Right lobe of liver (tissue), 6 donors: ENCODE measurements at regions not wholly inside any gene's neighbourhood (a gene's known extent, or its start where the extent isn't known, plus 50 kb on each side); places are given as distances from the start of the nearest gene placed in this dataset.

Source experiments
- ATAC-seq, 4 donors: fragments of 200-7000 bp; cut with Tn5 transposase; one replicate each; pipeline ENCODE4 v1.9.1; 2020; ENCODE audit warnings: mild to moderate bottlenecking in 4 of 4, moderate library complexity in 4 of 4
- DNase-seq, 3 donors: peaks; one replicate each; pipeline ENCODE4 v3.0.0-alpha.2; 2020
- H3K27ac ChIP-seq, 3 donors: fragments of 200-600 bp; one replicate each; pipeline ENCODE4 v1.8.0; 2022
- H3K27me3 ChIP-seq, 2 donors: fragments of 200-600 bp; one replicate each; pipeline ENCODE4 v1.8.0; 2022
- H3K36me3 ChIP-seq, 4 donors: fragments of 200-600 bp; sonication (generic) in 1 of 4; one replicate each; pipeline versions ENCODE4 v1.5.1 to v1.8.0; 2017 to 2022; ENCODE audit warnings: control low read depth in 1 of 4
- H3K4me1 ChIP-seq, 4 donors: fragments of 200-600 bp; sonication (generic) in 1 of 4; one replicate each; pipeline versions ENCODE4 v1.5.1 to v1.8.0; 2017 to 2022; ENCODE audit warnings: control low read depth in 1 of 4
- H3K4me3 ChIP-seq, 3 donors: fragments of 200-600 bp; one replicate each; pipeline ENCODE4 v1.8.0; 2022
- H3K9me3 ChIP-seq, 4 donors: fragments of 200-600 bp; sonication (generic) in 1 of 4; one replicate each; pipeline versions ENCODE4 v1.5.1 to v1.8.0; 2017 to 2022; ENCODE audit warnings: control low read depth in 1 of 4
- CTCF ChIP-seq, 4 donors: fragments of 200-600 bp in 3 of 4; fragments of 450-650 bp in 1 of 4; IDR thresholded peaks; one replicate each; pipeline versions ENCODE4 v1.5.1 to v1.8.0; 2016 to 2022; ENCODE audit warnings: antibody characterized with exemption in 4 of 4, mild to moderate bottlenecking in 2 of 4
- POLR2A ChIP-seq: fragments of 450-650 bp; IDR thresholded peaks from one replicate; pipeline ENCODE4 v1.6.1; 2017; ENCODE audit warnings: antibody characterized with exemption, mild to moderate bottlenecking
- WGBS: methylation state at CpG from one replicate; pipeline ENCODE4 v1.1.6; 2018; ENCODE audit warnings: low coverage, low lambda C conversion rate; ENCODE audit not compliant: insufficient coverage; ENCODE audit errors: missing lambda C conversion rate; 5-methylcytosine and 5-hydroxymethylcytosine counted together
- intact Hi-C, 2 donors: fragments of 100-400 bp; cut with DNase I; formaldehyde crosslinking; loops; one replicate each; pipeline versions ENCODE4 v1.11.2 to v1.14.1; 2022
- donor health status: DM: no; HTN: yes; CAD: no.
- donor health status: DM: no; HTN: no; CAD: no.
- donor health status: DM: no; HTN: no; CAD: no.
- donor health status: DM: no; HTN: yes; CAD: no.
- donor health status: DM: no; HTN: yes; CAD: no.

- ATAC-seq (no peak), DNase-seq (no peak)
- Histone ChIP-seq H3K27me3 (no peaks in the 10 kb centered on the region), H3K9me3 (no peaks in the 10 kb centered on the region), H3K4me3 (no peak overlapping the region), H3K27ac (no peak overlapping the region), H3K4me1 (no peaks in the 10 kb centered on the region), H3K36me3 (no peaks in the 10 kb centered on the region)
- 53% methylated on average over 8 of the region's 8 CpGs for WGBS
- TF ChIP-seq CTCF (IDR thresholded peaks at IDR 0.05) = no peak
- intact Hi-C loops = no loop called here
These were observed 373.8 kb upstream of the MMS22L start for GRCh38 chr6:97656706-97657350.

- intact Hi-C loops = no loop called here
- DNase-seq (no peak), ATAC-seq (no peak)
- H3K4me3 ChIP-seq = no peak overlapping the region
- no peaks in the 10 kb centered on the region for H3K4me1 ChIP-seq
- no peaks in the 10 kb centered on the region for H3K9me3 ChIP-seq
- no peak overlapping the region for H3K27ac ChIP-seq
- WGBS = 31% methylated on average over 2 of the region's 2 CpGs
- no peaks in the 10 kb centered on the region for H3K27me3 ChIP-seq
- H3K36me3 ChIP-seq = no peaks in the 10 kb centered on the region
- no peak for TF ChIP-seq CTCF (IDR thresholded peaks at IDR 0.05)
These were observed 375.1 kb upstream of the MMS22L start for GRCh38 chr6:97658090-97658489.

- no peak for TF ChIP-seq POLR2A
- no peak for TF ChIP-seq CTCF (IDR thresholded peaks at IDR 0.05)
- DNase-seq (no peak), ATAC-seq (no peak)
- Histone ChIP-seq H3K27ac (no peak overlapping the region), H3K9me3 (no peaks in the 10 kb centered on the region), H3K4me1 (no peaks in the 10 kb centered on the region), H3K36me3 (no peaks in the 10 kb centered on the region), H3K27me3 (no peaks in the 10 kb centered on the region), H3K4me3 (no peak overlapping the region)
- intact Hi-C loops = no loop called here
These were observed 380.2 kb upstream of the MMS22L start for GRCh38 chr6:97663252-97663651.

GRCh38 chr6:97665446-97665845, 382.4 kb upstream of the MMS22L start:
- Histone ChIP-seq H3K27ac (no peak overlapping the region), H3K4me1 (no peaks in the 10 kb centered on the region), H3K27me3 (no peaks in the 10 kb centered on the region), H3K4me3 (no peak overlapping the region), H3K36me3 (no peaks in the 10 kb centered on the region), H3K9me3 (no peaks in the 10 kb centered on the region)
- no peak for TF ChIP-seq POLR2A
- TF ChIP-seq CTCF (IDR thresholded peaks at IDR 0.05) = no peak
- ATAC-seq (no peak), DNase-seq (no peak)
- intact Hi-C loops = no loop called here
- WGBS = 39% methylated on average over 5 of the region's 5 CpGs

GRCh38 chr6:97666889-97667288, 383.9 kb upstream of the MMS22L start:
- Histone ChIP-seq H3K27ac (no peak overlapping the region), H3K36me3 (no peaks in the 10 kb centered on the region), H3K27me3 (no peaks in the 10 kb centered on the region), H3K4me1 (no peaks in the 10 kb centered on the region), H3K9me3 (no peaks in the 10 kb centered on the region), H3K4me3 (no peak overlapping the region)
- intact Hi-C loops = no loop called here
- DNase-seq (no peak), ATAC-seq (no peak)
- 18% methylated on average over 1 of the region's 1 CpG for WGBS
- TF ChIP-seq POLR2A = no peak
- no peak for TF ChIP-seq CTCF (IDR thresholded peaks at IDR 0.05)
